GM21723 (cell line): ENCODE measurements at regions not wholly inside any gene's neighbourhood (a gene's known extent, or its start where the extent isn't known, plus 50 kb on each side); places are given as distances from the start of the nearest gene placed in this dataset.

Source experiments
- ATAC-seq: cut with Tn5 transposase; IDR thresholded peaks from one replicate; pipeline ENCODE4 v1.9.1; 2021; ENCODE audit warnings: mild to moderate bottlenecking, moderate library complexity; ENCODE audit not compliant: unreplicated experiment

DNA sequence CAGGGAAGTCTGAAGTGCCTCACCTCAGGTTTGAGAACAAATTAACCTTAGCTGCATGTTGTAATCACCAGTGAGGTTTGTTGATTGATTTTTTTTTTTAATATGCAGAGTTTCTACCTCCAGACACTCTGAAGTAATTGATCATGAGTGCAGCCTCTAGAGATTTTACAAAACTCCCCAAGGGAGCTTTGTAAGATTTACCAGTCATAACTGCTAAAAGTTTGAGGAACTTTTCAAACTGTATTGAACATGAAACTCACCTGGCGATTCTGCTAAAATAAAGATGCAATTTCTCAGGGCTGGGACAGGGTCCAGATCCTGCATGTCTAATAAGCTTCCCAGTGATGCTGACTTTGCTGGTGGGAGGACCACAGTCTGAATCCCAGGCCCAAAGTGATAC lies 339.6 kb upstream of the DCC start:
- ATAC-seq, result no peak

DNA sequence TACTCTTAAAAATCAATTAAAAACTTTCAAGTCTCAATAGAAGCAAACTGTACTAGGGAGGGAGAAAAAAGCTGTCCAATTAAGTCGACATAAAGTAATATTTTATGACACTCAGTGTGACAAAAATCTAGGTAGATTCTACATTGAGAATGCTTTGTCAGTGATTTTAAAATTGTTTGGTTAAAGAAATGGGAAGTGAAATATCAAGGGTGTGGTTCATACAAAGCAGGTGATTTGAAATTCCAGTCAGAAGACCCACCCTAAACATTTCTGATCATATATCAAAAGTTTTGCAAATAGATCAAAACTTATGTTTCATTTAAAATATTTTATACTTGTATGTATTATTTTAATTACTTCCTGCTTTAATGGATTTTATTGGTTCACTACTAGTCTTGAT lies 338.9 kb upstream of the DCC start:
- ATAC-seq, result no peak

DNA sequence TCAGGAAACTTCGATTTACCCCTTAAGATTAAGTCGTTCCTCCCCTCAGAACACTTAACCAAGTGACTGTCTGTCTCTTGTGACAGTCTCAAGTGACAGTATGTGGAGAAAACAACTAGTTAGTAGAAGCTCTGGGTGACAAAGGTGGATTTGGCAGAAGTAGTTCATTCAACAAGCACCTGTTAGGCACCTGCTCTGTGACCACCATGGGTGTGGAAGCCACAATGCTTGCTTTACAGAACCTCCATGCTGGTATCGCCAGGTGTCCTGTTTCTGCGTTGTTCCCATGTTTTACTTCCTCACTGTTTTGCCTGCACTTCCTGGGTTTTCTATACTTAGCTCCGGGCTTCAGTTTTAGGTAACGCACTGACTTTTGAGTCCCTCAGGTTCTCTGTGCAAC lies 337.4 kb upstream of the DCC start:
- ATAC-seq, result no peak

DNA sequence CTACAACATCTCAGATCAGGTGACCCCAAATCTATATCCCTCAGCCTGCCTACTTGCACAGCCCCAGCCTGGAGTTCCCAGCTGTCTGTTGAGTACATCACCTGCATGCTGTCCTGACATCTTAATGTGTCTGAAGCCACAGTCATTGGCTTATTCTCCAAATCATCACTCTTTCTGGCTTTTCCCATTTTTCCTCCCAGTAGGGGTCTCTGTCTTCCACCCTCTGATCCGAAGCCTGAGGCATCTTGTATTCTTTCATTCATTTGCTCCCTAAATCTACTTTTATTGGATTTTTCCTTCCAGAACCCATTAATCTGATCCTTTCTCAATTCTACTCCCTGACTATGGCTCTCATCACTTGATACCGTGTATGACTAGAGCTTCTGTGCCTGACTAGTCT lies 332.9 kb upstream of the DCC start:
- no peak for ATAC-seq

DNA sequence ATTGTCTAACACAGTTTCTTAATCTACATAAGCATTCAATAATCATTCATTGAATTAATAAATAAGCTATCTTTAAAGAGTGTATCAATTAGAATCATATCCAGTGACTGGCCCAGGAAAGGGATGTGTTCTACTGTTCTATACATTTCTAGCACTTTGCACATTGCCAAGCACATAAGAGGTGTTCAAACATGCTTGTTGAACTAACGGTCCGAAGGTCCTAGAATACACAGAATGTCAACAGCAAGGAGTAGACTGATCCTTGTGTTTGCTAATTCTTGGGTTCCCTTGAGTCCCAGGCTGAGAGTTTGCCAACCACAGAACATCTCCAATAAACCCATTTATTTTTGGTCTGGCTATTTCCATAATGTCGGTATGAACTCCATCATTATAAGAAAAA lies 331.7 kb upstream of the DCC start:
- no peak for ATAC-seq

DNA sequence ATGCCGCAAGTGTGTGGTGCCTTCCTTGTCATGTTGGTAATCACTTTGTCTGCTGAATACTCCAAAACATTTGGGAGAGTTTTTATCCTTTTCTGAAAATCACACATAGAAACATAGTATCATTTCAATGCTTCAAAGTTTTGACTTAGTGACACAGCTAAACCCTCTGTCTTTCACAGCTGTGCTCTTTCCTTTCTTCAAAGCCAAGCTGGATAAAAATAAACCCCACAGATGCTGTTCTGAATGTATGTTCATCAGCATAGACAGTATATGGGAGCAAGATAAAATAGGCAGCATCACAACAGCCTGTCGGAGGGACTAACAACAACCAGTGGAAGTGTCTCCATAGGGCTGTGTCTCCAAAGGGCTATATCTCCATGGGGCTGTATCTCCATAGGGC lies 331.3 kb upstream of the DCC start:
- no peak for ATAC-seq

DNA sequence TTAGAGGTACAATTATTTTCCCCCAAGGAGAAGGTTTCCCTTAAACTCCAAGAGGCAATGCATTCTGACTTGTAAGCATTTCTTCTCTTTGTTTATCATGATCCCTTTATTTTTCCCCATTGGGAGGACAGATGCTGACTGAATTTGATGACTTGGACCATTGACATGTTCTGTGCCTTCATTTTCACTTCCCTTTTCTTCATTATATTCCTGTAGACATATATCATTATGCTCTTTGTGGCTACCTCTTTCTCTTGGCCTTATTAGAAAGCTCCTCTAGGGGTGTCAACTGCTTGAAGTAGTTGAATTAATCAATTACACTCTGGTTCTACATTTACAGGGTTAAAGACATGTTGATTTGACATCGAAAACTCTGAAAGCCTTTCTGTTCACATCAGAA lies 330.0 kb upstream of the DCC start:
- no peak for ATAC-seq

DNA sequence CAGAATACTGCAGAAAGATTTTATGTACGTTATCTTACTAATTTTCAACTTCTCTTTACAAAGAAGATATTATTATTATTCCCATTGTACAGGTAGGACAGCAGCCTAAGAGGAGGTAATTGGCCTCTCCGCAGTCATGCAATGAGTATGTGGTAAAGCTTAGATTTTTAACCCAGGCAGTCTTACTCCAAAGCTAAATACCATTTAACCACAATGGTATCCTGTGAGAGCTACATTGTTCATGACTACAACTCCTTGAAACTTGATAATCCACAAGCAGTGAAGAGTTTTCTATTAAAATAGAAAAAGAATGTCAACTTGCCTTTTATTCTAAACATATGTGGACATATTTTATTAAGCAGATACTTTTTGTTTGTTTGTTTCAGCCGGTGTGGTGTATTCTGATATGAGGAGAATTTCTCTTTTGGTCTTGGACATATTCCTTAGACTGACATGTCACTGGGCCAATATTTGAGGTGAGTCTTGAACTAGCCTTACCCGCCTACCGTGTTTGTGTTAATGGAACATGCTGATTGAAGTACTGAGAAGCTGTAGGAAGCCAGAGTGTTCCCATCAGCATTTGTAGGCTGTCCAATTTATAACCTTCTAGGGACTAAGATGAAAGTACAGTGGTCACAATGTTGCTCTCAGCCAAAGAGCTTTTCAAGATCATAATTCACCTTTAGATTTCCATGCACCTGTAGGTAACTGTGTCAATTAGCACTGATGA lies 293.9 kb upstream of the DCC start:
- ATAC-seq, result no peak

DNA sequence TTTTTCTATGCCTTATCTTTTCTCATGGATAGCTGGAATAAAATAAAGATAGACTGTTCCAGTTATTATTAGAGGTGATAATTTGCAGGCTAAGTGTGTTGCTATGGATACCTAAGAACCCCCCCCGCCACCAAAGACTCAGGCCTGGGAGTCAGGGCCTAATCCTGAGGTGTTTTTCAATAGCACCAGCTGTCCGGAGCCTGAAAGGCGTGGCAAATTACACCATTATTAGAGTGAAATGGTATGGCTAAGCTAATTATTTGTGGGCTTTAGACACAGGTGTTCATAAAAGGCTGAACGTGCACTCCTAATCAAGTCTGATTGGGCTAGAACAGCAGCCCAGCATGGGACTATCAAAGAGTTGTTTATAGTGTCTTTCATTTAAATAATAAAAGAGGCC lies 293.2 kb upstream of the DCC start:
- ATAC-seq, result no peak

DNA sequence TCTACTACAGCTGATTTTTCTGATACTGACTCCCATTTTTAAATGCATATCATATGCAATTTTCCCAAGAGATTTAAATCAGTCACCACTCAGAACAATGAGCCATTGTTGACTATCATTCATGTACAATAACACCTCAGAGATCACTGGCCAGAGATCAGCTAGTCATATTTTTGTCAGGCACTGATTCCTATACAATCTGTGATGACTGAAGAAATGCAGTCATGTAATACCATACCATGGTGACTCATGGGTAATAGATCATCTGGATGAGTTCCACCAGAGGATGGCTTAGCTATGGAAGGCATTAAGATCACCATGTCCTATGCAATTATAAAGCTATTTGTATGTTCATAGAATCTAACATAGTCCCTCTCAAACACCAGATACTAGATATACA lies 285.7 kb upstream of the DCC start:
- no peak for ATAC-seq

DNA sequence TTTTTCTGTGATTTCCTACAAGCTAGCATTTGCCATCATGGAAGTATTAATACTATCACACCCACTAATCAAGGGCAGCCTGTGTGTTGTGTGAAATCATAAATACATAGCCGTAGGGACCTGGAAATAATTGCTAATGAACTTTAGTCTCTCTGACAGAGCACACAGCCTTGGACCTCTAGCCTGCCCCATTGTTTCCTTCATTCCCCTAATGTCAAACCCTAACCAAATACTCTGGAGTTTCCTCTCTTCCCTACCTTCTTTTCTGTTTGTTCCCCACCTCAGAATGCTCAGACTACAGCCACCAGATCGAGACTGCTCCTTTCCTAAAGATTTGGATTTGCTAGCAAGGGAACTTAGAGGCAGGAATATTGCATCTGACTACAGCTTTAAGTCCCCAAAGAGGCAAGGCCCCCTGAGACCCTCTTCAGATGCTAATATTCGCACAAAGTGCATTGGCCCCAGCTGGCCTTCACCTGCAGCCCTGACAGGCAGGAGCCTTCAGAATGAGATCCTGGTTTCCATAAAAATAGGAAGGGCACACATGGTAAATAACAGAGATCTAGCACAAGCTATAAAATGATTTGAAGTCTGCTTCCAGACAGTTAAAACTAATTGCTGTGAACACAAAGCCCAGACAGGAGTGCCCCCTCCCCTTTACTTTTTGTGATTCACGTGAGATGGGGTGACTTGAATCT lies 279.2 kb upstream of the DCC start:
- no peak for ATAC-seq

DNA sequence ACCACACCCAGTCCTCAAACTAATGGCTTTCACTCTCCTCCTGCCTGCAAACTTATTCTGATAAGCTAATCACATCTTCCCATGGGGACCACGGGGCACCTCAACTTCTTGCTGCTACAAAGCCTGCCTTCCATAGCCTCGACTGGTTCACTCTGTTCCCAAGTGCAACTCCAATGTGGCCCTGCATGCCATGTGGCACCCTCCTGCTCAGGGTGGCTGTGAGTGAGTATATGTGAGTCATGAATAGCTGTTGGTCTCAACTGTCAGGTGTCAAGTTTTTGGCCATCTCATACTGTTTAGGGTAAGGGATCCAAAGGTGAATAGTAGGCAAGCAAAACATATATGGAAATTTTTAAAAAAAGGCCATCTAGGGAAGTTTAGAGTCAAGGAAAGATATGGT lies 276.1 kb upstream of the DCC start:
- ATAC-seq, result no peak

DNA sequence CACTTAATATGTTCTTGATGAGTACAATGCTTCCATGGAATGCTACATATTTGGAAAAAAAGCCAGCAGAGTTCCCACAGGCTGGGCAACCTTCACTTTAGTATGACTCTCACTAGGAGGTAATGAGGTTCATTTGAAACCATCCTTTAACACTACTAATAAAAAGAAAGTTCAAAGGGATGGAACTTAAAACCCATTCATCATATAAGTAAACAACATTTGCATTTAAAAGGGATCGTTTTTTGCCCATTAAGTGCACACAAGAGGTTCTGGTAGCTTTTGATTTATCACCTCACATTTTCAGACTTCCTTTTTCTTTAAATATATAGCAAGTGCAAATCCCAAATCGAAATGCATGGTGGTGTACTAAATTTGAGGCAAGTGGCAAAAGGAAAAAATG lies 270.8 kb upstream of the DCC start:
- ATAC-seq, result no peak

DNA sequence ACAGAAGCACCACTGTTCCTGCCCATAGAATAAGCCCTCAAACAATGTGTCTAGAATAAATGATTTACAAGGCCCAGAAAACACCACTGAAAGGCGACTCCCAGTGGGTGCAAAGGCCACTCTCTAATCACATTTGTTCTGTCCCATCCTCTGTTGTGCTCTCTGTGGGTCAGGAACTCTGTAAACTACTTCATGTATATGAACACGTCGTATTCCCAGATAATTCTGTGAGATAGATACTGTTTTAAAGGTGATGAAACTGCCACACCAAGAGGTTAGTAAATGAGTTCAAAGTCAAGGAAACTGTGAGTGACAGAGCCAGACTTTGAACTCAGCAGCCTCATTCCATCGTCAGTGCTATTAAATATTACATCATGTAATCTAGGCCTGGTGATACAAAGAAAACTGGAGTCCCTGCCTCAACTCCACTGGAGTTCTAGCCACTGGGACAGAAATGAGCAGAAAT lies 269.7 kb upstream of the DCC start:
- ATAC-seq, result no peak

DNA sequence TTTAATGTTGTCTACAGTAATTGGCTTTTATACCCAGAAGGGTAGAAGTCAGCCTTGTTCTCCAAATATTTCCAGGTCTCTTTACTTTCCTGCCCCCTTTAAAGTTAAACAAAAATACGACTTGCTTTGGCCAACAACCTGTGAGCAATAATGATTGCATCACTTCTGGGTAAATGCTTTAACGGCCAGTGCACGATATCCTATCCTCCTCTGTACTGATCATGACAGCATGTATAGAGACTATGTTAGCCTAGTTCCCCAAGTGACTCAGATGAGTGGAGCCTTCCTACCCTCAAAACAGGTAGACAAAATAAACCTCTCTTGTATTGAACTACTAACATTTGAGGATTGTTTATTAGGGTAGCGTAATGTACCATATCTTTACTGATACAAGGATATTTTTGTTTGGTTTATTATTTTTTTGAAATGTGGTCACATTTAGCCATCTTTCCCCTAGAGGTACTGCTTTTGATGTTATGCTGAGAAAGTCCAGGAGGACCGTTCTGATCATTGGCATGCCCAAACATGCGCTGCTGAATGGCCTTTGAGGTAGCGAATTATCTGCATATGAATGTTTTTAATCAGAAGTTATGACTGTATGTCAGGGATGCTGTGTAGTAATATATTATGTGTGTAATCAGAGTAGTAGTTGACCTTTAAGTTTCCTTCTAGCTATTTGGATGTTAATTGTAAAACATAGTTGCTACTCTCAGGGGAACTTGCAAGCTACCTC lies 262.6 kb upstream of the DCC start:
- ATAC-seq, result no peak

DNA sequence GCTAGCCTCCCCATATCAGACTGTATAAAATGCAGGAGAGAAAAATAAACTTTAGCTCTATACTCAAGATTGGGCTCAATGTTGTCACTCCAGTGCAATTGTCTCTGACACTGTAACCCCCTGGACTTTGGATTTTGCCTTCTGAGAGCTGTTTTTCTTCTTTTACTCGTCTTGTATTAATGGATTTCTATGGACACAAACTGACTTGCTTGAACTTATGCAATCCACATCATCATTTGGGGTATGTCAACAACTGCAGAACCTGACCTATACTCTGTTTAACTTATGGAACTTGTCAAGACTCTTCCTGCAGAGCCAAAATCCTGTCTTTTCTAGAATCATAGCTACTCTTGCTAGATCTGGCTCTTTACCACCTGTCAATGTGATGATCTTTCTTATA lies 257.8 kb upstream of the DCC start:
- ATAC-seq, result no peak

DNA sequence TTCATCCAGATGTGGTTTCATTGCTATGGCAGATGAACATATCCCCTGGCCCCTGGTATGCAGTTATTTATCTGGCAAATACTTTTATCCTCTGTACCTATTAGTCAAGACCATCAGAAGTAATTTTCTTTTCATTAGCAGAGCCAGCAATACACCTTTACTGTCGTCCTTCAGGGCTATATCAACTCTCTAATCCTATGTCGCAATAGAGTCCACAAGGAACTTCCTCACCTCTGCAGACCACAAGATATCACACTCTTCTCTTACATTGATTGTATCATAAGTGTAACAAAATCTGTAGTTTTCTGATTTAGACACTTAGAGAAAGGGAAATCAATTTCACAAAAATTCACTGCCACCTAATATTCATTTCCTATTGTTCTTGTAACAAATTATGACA lies 252.9 kb upstream of the DCC start:
- no peak for ATAC-seq

DNA sequence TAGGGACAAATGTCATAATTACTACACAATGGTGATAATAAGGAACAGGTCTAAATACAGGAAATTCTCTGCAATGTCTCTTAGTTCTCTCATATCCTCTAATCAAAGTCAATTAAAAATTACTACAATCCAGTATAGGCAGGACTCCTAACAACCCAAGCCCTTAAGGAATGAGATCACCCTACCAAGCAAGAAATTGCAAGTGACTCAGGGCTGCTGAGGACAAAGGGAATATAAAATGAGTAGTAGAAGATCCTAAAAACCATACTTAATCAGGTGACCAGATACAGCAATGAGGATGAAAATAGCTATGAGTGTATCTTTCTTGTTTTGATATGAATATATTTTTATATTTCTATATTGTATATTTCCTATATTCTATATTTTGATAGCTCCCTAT lies 250.0 kb upstream of the DCC start:
- no peak for ATAC-seq

DNA sequence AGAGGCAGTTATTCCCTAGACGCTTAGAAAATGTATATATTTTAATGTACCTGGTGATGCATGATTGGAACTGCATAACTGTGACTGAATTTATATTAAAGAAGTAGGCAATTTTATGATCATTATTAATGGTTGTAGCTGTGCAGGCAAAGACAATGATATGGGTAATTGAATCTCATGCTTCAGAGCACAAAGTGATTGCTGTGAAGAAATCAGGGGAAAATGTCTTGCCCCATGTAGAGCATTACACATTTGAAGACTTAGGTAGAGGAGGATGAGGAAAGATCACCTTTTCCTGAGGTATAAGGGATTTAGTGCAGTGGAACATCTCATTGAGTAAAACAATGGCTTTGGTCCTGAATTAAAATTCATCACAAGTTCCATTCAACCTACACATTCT lies 246.8 kb upstream of the DCC start:
- ATAC-seq, result no peak

DNA sequence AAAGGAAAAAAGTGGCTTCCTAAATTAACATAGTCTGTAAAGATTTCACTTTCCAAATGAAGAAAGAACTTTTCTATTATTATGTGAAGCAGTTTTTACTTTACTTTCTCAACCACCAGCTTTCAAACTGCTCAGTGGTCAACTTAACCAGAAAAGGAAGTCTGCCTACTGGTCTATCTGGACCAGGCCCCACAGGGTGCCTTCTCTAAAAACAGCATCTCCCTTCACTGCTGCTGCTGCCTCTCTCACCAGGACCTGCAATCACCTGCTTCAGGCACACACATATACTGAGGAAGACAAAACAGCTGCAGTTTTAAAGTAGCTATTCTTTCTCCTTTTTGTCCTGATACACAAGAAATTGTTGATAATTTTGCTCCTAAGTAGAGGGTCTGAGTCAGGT lies 221.3 kb upstream of the DCC start:
- no peak for ATAC-seq

DNA sequence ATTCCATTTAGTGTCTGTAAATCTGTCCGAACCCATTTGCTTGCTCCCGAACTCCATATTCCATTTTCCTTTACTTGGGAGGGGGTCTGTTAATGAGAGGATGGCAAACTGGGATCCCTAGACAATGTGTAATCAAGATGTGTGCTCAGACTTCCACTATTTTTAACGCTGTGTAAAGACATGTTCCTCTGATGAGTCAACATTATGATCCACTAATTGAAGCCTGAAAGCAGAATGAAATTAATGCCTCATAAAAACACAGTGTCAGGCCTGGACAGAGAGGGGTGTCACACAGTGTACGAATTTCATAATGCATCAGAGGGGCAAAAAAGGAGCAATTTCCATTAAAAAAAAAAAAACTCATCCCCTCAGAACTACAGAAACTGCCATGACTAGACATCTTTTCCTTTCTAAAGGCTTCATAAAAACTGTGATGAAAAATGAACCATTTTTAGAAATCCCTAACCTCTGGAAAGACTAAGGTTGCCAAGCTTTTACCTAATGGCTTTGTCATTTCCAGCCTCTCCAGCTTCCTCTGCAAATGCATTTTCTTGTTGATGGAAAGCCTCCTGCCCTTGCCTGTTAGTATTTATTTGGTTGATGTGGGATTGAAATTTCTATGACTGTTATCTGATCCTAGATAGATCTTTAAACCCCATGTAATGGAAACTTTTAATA lies 209.2 kb upstream of the DCC start:
- ATAC-seq, result no peak

DNA sequence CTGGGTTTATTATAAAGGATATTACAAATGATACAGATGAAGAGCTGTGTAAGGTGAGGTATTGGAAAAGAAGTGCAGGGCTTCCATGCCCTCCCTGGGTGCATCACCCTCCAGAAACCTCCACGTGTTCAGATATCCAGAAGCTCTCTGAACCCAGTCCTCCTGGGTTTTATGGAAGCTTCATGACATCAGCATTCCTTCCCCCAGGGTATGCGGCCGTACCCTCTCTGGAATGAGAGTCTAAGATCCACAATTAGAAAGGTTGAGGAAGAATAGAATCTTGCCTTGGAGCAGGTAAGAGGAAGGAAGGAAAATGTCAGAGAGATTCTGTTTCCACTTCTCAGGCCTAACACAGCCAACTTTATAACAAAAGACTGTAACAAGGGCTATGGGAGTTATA lies 208.2 kb upstream of the DCC start:
- ATAC-seq, result no peak
